PC-3 (cell line): ENCODE measurements at regions not wholly inside any gene's neighbourhood (a gene's known extent, or its start where the extent isn't known, plus 50 kb on each side); places are given as distances from the start of the nearest gene placed in this dataset.

Experiments used
- EZH2 ChIP-seq: fragments of 300-600 bp; sonication (generic); IDR thresholded peaks from one replicate; pipeline ENCODE4 v1.6.1; 2017; ENCODE audit warnings: antibody characterized with exemption, mild to moderate bottlenecking, low read length; ENCODE audit not compliant: unreplicated experiment
- EZH2phosphoT487 ChIP-seq: fragments of 300-600 bp; sonication (generic); IDR thresholded peaks from 2 replicates; pipeline ENCODE4 v1.6.1; 2018; ENCODE audit warnings: mild to moderate bottlenecking, antibody characterized with exemption, low read length, borderline replicate concordance
- TF ChIP-seq, protein P1 (sequence below): fragments of 300-600 bp; sonication (generic); conservative IDR thresholded peaks from 2 replicates; pipeline ENCODE4 v1.5.1; 2017; ENCODE audit warnings: antibody characterized with exemption, low read depth, mild to moderate bottlenecking, low read length

DNA sequence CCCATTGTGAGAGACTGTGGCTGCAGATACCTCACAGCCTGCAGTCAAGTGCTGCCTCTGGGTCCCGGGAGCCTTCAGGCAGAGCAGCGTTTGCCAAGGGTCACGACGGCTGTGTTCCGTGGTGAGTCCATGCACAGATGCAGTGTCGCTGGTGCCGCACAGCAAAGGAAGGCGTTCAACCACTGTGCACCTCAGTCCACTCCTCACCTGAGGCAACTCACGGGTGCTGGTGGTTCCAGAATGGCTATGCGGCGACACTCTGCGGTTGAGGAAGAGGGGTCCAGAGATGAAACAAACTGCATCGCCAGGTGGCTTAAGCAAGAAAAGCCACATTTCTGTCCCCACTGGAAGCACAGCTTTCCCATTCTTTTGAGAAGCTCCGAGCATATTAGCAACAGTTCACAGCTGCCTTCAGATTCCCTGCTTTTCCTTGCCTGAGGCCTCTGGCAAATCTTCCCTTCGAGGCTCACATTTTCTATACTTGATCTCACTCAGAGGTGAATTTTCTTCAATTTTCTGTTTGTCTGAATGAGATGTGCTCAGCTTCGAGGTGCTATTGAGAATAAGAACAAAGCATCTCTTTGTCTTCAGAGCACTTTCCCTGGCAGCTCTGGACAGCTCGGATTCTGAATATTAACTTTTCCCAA, 208.8 kb upstream of the TWIST2 start:
- TF ChIP-seq, protein P1, sequence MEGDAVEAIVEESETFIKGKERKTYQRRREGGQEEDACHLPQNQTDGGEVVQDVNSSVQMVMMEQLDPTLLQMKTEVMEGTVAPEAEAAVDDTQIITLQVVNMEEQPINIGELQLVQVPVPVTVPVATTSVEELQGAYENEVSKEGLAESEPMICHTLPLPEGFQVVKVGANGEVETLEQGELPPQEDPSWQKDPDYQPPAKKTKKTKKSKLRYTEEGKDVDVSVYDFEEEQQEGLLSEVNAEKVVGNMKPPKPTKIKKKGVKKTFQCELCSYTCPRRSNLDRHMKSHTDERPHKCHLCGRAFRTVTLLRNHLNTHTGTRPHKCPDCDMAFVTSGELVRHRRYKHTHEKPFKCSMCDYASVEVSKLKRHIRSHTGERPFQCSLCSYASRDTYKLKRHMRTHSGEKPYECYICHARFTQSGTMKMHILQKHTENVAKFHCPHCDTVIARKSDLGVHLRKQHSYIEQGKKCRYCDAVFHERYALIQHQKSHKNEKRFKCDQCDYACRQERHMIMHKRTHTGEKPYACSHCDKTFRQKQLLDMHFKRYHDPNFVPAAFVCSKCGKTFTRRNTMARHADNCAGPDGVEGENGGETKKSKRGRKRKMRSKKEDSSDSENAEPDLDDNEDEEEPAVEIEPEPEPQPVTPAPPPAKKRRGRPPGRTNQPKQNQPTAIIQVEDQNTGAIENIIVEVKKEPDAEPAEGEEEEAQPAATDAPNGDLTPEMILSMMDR: no peak
- TF ChIP-seq EZH2 (no peak), EZH2phosphoT487 (no peak)
